K562 (cell line): ENCODE measurements at regions not wholly inside any gene's neighbourhood (a gene's known extent, or its start where the extent isn't known, plus 50 kb on each side); places are given as distances from the start of the nearest gene placed in this dataset.
A peak's percentile ranks its signal among the peaks of the same experiment; 100 is the strongest.

ENCODE experiments used
- ATAC-seq: fragments of 200-7000 bp; cut with Tn5 transposase; 3 replicates; pipeline ENCODE4 v1.9.1; 2020; ENCODE audit warnings: moderate library complexity
- BruUV-seq: library from RNA; stranded (reverse); fragments of 400-500 nt; replicated peaks from 2 replicates; lab custom pipeline; 2021; lab: Mats Ljungman, UMichigan
- CTCF ChIA-PET: fragments of 300-600 bp; formaldehyde crosslinking; extraction: SDS; loops from one replicate; lab custom pipeline; 2021; ENCODE audit warnings: low intra/inter-chr PET ratio; lab: Yijun Ruan, JAX
- POLR2A ChIA-PET: fragments of 300-600, 350-650 bp; sonication (Branson Sonifier 250); formaldehyde crosslinking; extraction: SDS; loops from one replicate; lab custom pipeline; 2021; ENCODE audit warnings: antibody characterized with exemption, inconsistent platforms; lab: Yijun Ruan, JAX
- DNase-seq, 4 experiments: peaks; one replicate each; pipeline versions ENCODE4 v3.0.0 to v3.0.0-alpha.2; 2011 to 2018; ENCODE audit warnings: low spot score in 3 of 4, mixed read lengths in 3 of 4; ENCODE audit errors: extremely low read depth in 1 of 4
- FAIRE-seq: peaks from 2 replicates; lab custom pipeline; 2011; peaks lifted over from hg19 to GRCh38; lab: Jason Lieb, UNC
- H2AFZ ChIP-seq: 2 replicates; pipeline ENCODE4 v1.6.0; 2011; ENCODE audit warnings: low read depth, low read length, control low read depth, inconsistent platforms
- H3K27ac ChIP-seq: fragments of 200-600 bp; 3 replicates; pipeline ENCODE4 v1.8.0; 2011; ENCODE audit warnings: low read depth, mild to moderate bottlenecking, control low read depth, inconsistent platforms, low read length, moderate library complexity, mixed read lengths; ENCODE audit errors: extremely low read depth
- H3K27me3 ChIP-seq, 2 experiments: fragments of 300-600 bp in 1 of 2; 2 replicates in 1 of 2; 3 replicates in 1 of 2; pipeline versions ENCODE4 v1.6.0 to v1.8.0; 2011; ENCODE audit warnings: inconsistent platforms in 2 of 2, low read length in 2 of 2, mild to moderate bottlenecking in 1 of 2, mixed read lengths in 1 of 2, moderate library complexity in 1 of 2; ENCODE audit not compliant: control insufficient read depth in 2 of 2, insufficient read depth in 2 of 2
- H3K36me3 ChIP-seq: fragments of 300-600 bp; 3 replicates; pipeline ENCODE4 v1.8.0; 2011; ENCODE audit warnings: mild to moderate bottlenecking, low read length, inconsistent platforms; ENCODE audit not compliant: control insufficient read depth, insufficient read depth
- H3K4me1 ChIP-seq, 2 experiments: fragments of 200-600 bp in 1 of 2; replicated peaks in 1 of 2; 2 replicates in 1 of 2; 3 replicates in 1 of 2; pipeline versions ENCODE4 v1.5.1 to v1.8.0; 2011; ENCODE audit warnings: inconsistent platforms in 2 of 2, low read length in 2 of 2, mild to moderate bottlenecking in 1 of 2, mixed read lengths in 1 of 2, moderate library complexity in 1 of 2; ENCODE audit not compliant: control insufficient read depth in 2 of 2, insufficient read depth in 2 of 2
- H3K4me2 ChIP-seq: 2 replicates; pipeline ENCODE4 v1.6.1; 2011; ENCODE audit warnings: low read length, control low read depth, inconsistent platforms, mixed read lengths; ENCODE audit not compliant: insufficient read depth
- H3K4me3 ChIP-seq: fragments of 200-600 bp; sonication (generic), shearing (Covaris generic); 2 replicates; pipeline ENCODE4 v1.5.1; 2016; ENCODE audit warnings: control low read depth, inconsistent platforms
- H3K79me2 ChIP-seq: fragments of 200-600 bp; 3 replicates; pipeline ENCODE4 v1.8.0; 2011; ENCODE audit warnings: low read length, inconsistent platforms; ENCODE audit not compliant: control insufficient read depth, insufficient read depth
- H3K9ac ChIP-seq, 2 experiments: 2 replicates each; pipeline versions ENCODE4 v1.6.0 to v1.6.1; 2011; ENCODE audit warnings: low read depth in 2 of 2, low read length in 2 of 2, control low read depth in 1 of 2, inconsistent platforms in 1 of 2, mild to moderate bottlenecking in 1 of 2, mixed read lengths in 1 of 2; ENCODE audit not compliant: insufficient read depth in 1 of 2
- H3K9me1 ChIP-seq: one replicate; pipeline ENCODE4 v1.6.0; 2011; ENCODE audit warnings: inconsistent platforms, mild to moderate bottlenecking, low read length, moderate library complexity; ENCODE audit not compliant: control insufficient read depth, insufficient read depth
- H3K9me3 ChIP-seq: replicated peaks from 2 replicates; pipeline ENCODE4 v1.5.1; 2011; ENCODE audit warnings: low read depth, low read length, inconsistent platforms; ENCODE audit not compliant: control insufficient read depth, insufficient read depth
- H4K20me1 ChIP-seq: replicated peaks from 2 replicates; pipeline ENCODE4 v1.6.1; 2011; ENCODE audit warnings: low read length, inconsistent platforms, mixed read lengths; ENCODE audit not compliant: control insufficient read depth, insufficient read depth
- CBX1 ChIP-seq: sonication (generic); IDR thresholded peaks from 2 replicates; pipeline ENCODE4 v1.6.1; 2016; ENCODE audit warnings: antibody characterized with exemption, low read depth, mild to moderate bottlenecking
- CC2D1A ChIP-seq: fragments of 450-650 bp; IDR thresholded peaks from 2 replicates; pipeline ENCODE4 v1.6.1; 2017; ENCODE audit warnings: mild to moderate bottlenecking
- CHAMP1 ChIP-seq: fragments of 450-650 bp; IDR thresholded peaks from 2 replicates; pipeline ENCODE4 v1.6.1; 2016; ENCODE audit warnings: mild to moderate bottlenecking
- CLOCK ChIP-seq: fragments of 250-450 bp; sonication (Bioruptor Pico); IDR thresholded peaks from 2 replicates; pipeline ENCODE4 v1.4.0; 2020; ENCODE audit warnings: mild to moderate bottlenecking, moderate library complexity, borderline replicate concordance
- FOSL1 ChIP-seq: fragments of 200-800 bp; sonication (Bioruptor generic); conservative IDR thresholded peaks from 2 replicates; pipeline ENCODE4 v1.6.1; 2016; ENCODE audit warnings: missing genetic modification characterization, missing compliant biosample characterization
- FOXM1 ChIP-seq, 2 experiments: fragments of 450-650 bp in 1 of 2; sonication (generic) in 1 of 2; formaldehyde crosslinking in 1 of 2; IDR thresholded peaks; 2 replicates each; pipeline versions ENCODE4 v1.6.1 to v1.9.0; 2017 to 2022; ENCODE audit warnings: low read depth in 2 of 2, mild to moderate bottlenecking in 2 of 2, missing genetic modification reagents in 1 of 2, moderate library complexity in 1 of 2
- HLTF ChIP-seq: fragments of 450-650 bp; IDR thresholded peaks from 2 replicates; pipeline ENCODE4 v1.6.1; 2016
- MEF2D ChIP-seq: conservative IDR thresholded peaks from 2 replicates; pipeline ENCODE4 v1.6.1; 2016; ENCODE audit warnings: low read depth, missing genetic modification characterization, missing compliant biosample characterization
- PKNOX1 ChIP-seq: fragments of 450-650 bp; IDR thresholded peaks from 2 replicates; pipeline ENCODE4 v1.6.1; 2016
- POLR3A ChIP-seq: IDR thresholded peaks from 2 replicates; pipeline ENCODE4 v1.6.1; 2011; ENCODE audit warnings: borderline replicate concordance, mild to moderate bottlenecking, moderate library complexity; ENCODE audit not compliant: insufficient read length, insufficient read depth; ENCODE audit errors: extremely low read depth
- SREBF2 ChIP-seq: sonication (generic); formaldehyde crosslinking; IDR thresholded peaks from 2 replicates; pipeline ENCODE4 v1.4.0; 2020; ENCODE audit warnings: mild to moderate bottlenecking, missing genetic modification reagents
- TCF7L2 ChIP-seq: fragments of 150-350 bp; IDR thresholded peaks from 2 replicates; pipeline ENCODE4 v1.6.1; 2016; ENCODE audit warnings: low read depth, mild to moderate bottlenecking, low read length, moderate library complexity
- THAP12 ChIP-seq: fragments of 250-450 bp; sonication (Bioruptor Pico); IDR thresholded peaks from 2 replicates; pipeline ENCODE4 v1.9.0; 2021; ENCODE audit warnings: mild to moderate bottlenecking, inconsistent platforms
- ZNF699 ChIP-seq: fragments of 250-450 bp; sonication (Bioruptor Pico); IDR thresholded peaks from 2 replicates; pipeline ENCODE4 v1.8.0; 2021; ENCODE audit warnings: mild to moderate bottlenecking, moderate library complexity; ENCODE audit not compliant: insufficient replicate concordance
- WGBS: fragments of 100-300 bp; shearing (Covaris generic); methylation state at CpG from one replicate; pipeline ENCODE4 v1.1.6; 2016; ENCODE audit warnings: low coverage, mixed read lengths; ENCODE audit not compliant: insufficient coverage; ENCODE audit errors: missing lambda C conversion rate; 5-methylcytosine and 5-hydroxymethylcytosine counted together
- in situ Hi-C: fragments of 300-500 bp; cut with MboI; formaldehyde crosslinking; loops from 4 replicates; pipeline ENCODE4 v1.15.0; 2018; ENCODE audit warnings: inconsistent platforms, mixed read lengths
- intact Hi-C: fragments of 100-400 bp; cut with micrococcal nuclease; formaldehyde crosslinking; loops from 2 replicates; pipeline ENCODE4 v1.14.2; 2022

GRCh38 chr7:13151978-13152377, 464.5 kb downstream of the ARL4A start:
- FAIRE-seq (no peak), ATAC-seq (peak; percentile 53), DNase-seq (peak in 1 of 4 experiments; percentile 23)
- Histone ChIP-seq H3K27me3 (no peaks in the 10 kb centered on the region), H2AFZ (peak overlapping the region; percentile 12; the same call in 1 of the 2 replicates), H3K27ac (no peak overlapping the region), H3K9ac (no peak overlapping the region), H3K9me1 (no peaks in the 10 kb centered on the region), H3K4me3 (no peak overlapping the region), H4K20me1 (no peaks in the 10 kb centered on the region), H3K4me1 (no peaks in the 10 kb centered on the region), H3K9me3 (no peaks in the 10 kb centered on the region), H3K36me3 (no peaks in the 10 kb centered on the region), H3K4me2 (no peak overlapping the region), H3K79me2 (no peaks in the 10 kb centered on the region)
- 75% methylated on average over 1 of the region's 1 CpG for WGBS
- intact Hi-C loops: no loop called here
- POLR2A ChIA-PET: no interaction called here
- in situ Hi-C loops: no loop called here
- CTCF ChIA-PET: no interaction called here
- no TSS peak for BruUV-seq
- no peak for TF ChIP-seq POLR3A
- TF ChIP-seq PKNOX1: peak; percentile 40
- no peak for TF ChIP-seq HLTF
- no peak for TF ChIP-seq CBX1
- peak; percentile 13; the same call in 1 of the 2 replicates for TF ChIP-seq FOXM1 (IDR thresholded peaks at IDR 0.05; ENCODE audit: low read depth)
- TF ChIP-seq FOXM1 (CRISPR knock-in tag; IDR thresholded peaks at IDR 0.05; ENCODE audit: low read depth): no peak
- peak; percentile 63; the same call in 1 of the 2 replicates for TF ChIP-seq CHAMP1
- TF ChIP-seq SREBF2 (CRISPR knock-in tag): no peak
- TF ChIP-seq FOSL1 (tag): peak; percentile 83
- TF ChIP-seq ZNF699 (CRISPR knock-in tag): no peak
- no peak for TF ChIP-seq THAP12
- no peak for TF ChIP-seq TCF7L2
- TF ChIP-seq CC2D1A: no peak
- TF ChIP-seq CLOCK (CRISPR knock-in tag): no peak
- no peak for TF ChIP-seq MEF2D (tag)
